Inflammatory macrophage treated with lipopolysaccharide for 4 hours (primary cell): ENCODE measurements at regions not wholly inside any gene's neighbourhood (a gene's known extent, or its start where the extent isn't known, plus 50 kb on each side); places are given as distances from the start of the nearest gene placed in this dataset.
"Not testable (repeated sequence)": the region's sequence is repeated elsewhere in the genome, so short reads cannot be mapped to it uniquely, and the experiment has no call there.

Experiments used
- DNase-seq: peaks from one replicate; pipeline ENCODE4 v3.0.0-alpha.2; 2020

- no peak for DNase-seq
Measured at GRCh38 chr12:107826276-107826675, 51.8 kb downstream of the ASCL4 start.

GRCh38 chr12:107829271-107829670, 54.8 kb downstream of the ASCL4 start:
- DNase-seq = no peak

- no peak for DNase-seq
Measured at GRCh38 chr12:107832441-107832840, 57.9 kb downstream of the ASCL4 start.

GRCh38 chr12:107840186-107840585, 65.7 kb downstream of the ASCL4 start:
- DNase-seq = peak; percentile 5

GRCh38 chr12:107843351-107844311, 69.1 kb downstream of the ASCL4 start:
- no peak for DNase-seq

GRCh38 chr12:107844312-107844921, 69.9 kb downstream of the ASCL4 start:
- DNase-seq = no peak

- DNase-seq = no peak
Measured at GRCh38 chr12:107845226-107845979, 70.9 kb downstream of the ASCL4 start.

GRCh38 chr12:107845980-107846659, 71.6 kb downstream of the ASCL4 start:
- no peak for DNase-seq

- DNase-seq = no peak
Measured at GRCh38 chr12:107847430-107847829, 72.9 kb downstream of the ASCL4 start.

GRCh38 chr12:107847830-107848229, 73.3 kb downstream of the ASCL4 start:
- no peak for DNase-seq

- no peak for DNase-seq
Measured at GRCh38 chr12:107853479-107853878, 79.0 kb downstream of the ASCL4 start.

GRCh38 chr12:107855471-107855870, 81.0 kb downstream of the ASCL4 start:
- no peak for DNase-seq

- no peak for DNase-seq
Measured at GRCh38 chr12:107856096-107856495, 81.6 kb downstream of the ASCL4 start.

GRCh38 chr12:107857191-107857590, 82.7 kb downstream of the ASCL4 start:
- no peak for DNase-seq

- no peak for DNase-seq
Measured at GRCh38 chr12:107859367-107859766, 84.9 kb downstream of the ASCL4 start.

- DNase-seq = no peak
Measured at GRCh38 chr12:107864235-107864634, 89.7 kb downstream of the ASCL4 start.

- DNase-seq = not testable (repeated sequence)
Measured at GRCh38 chr12:107864727-107865126, 90.2 kb downstream of the ASCL4 start.

GRCh38 chr12:107873223-107873622, 98.7 kb downstream of the ASCL4 start:
- DNase-seq = no peak

- DNase-seq = no peak
Measured at GRCh38 chr12:107875786-107876185, 101.3 kb downstream of the ASCL4 start.

GRCh38 chr12:107884769-107885694, 110.5 kb downstream of the ASCL4 start:
- peak; percentile 61 for DNase-seq

GRCh38 chr12:107888789-107889188, 114.3 kb downstream of the ASCL4 start:
- no peak for DNase-seq

GRCh38 chr12:107891967-107892366, 117.5 kb downstream of the ASCL4 start:
- peak; percentile 42 for DNase-seq
